Spleen (tissue), 7 donors: ENCODE measurements at regions not wholly inside any gene's neighbourhood (a gene's known extent, or its start where the extent isn't known, plus 50 kb on each side); places are given as distances from the start of the nearest gene placed in this dataset.

Experiments used
- POLR2A ChIP-seq, 3 donors: fragments of 450-650 bp; IDR thresholded peaks; one replicate each; pipeline ENCODE4 v1.5.1; 2017; ENCODE audit warnings: antibody characterized with exemption in 3 of 3, mild to moderate bottlenecking in 1 of 3
- POLR2AphosphoS5 ChIP-seq, 3 donors: sonication (generic); formaldehyde crosslinking; IDR thresholded peaks; one replicate each; pipeline ENCODE4 v1.5.1; 2017; ENCODE audit warnings: antibody characterized with exemption in 3 of 3
- TF ChIP-seq, protein P1 (sequence below), 11 experiments: fragments of 200-600 bp in 7 of 11; fragments of 450-650 bp in 4 of 11; sonication (generic) in 4 of 11; IDR thresholded peaks in 8 of 11; conservative IDR thresholded peaks in 3 of 11; 1 replicate in 7 of 11; 2 replicates in 4 of 11; pipeline versions ENCODE4 v1.4.0 to v1.8.0; 2016 to 2021; ENCODE audit warnings: antibody characterized with exemption in 11 of 11, inconsistent platforms in 4 of 11, mild to moderate bottlenecking in 1 of 11
- donor health status: DM: no; HTN: no; CAD: no; lungs with moderate emphysema.
- donor health status: DM: no; HTN: no; CAD: no.
- donor health status: DM: no; HTN: no; CAD: no.

DNA sequence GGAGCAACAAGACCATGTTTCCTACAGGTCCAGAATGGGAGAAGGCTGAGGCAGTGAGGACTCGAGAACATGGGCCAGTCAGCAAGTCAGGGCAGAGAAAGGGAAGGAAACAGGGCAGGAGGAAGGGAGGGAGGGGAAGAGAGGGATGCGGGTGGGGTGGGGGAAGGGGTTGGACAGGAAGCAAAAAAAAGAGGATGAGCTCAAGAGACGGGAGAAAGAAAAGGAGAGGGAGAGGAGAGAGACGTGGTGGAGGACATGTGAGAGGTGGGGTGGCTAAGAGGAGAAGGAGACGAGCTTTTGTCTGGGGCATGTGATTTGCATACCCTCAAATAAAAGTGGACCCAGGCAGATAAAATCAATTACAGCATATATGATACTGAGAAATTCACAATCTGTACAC is 389.5 kb upstream of the B3GAT1 start:
- TF ChIP-seq POLR2A (IDR thresholded peaks at IDR 0.05) (no peak), POLR2AphosphoS5 (IDR thresholded peaks at IDR 0.05) (no peak)
- TF ChIP-seq, protein P1, sequence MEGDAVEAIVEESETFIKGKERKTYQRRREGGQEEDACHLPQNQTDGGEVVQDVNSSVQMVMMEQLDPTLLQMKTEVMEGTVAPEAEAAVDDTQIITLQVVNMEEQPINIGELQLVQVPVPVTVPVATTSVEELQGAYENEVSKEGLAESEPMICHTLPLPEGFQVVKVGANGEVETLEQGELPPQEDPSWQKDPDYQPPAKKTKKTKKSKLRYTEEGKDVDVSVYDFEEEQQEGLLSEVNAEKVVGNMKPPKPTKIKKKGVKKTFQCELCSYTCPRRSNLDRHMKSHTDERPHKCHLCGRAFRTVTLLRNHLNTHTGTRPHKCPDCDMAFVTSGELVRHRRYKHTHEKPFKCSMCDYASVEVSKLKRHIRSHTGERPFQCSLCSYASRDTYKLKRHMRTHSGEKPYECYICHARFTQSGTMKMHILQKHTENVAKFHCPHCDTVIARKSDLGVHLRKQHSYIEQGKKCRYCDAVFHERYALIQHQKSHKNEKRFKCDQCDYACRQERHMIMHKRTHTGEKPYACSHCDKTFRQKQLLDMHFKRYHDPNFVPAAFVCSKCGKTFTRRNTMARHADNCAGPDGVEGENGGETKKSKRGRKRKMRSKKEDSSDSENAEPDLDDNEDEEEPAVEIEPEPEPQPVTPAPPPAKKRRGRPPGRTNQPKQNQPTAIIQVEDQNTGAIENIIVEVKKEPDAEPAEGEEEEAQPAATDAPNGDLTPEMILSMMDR (IDR thresholded peaks at IDR 0.05 in 8 of 11, conservative IDR thresholded peaks at IDR 0.05 in 3 of 11), result no peak
